NCI-H187 (cell line): ENCODE measurements at regions not wholly inside any gene's neighbourhood (a gene's known extent, or its start where the extent isn't known, plus 50 kb on each side); places are given as distances from the start of the nearest gene placed in this dataset.

Experiments
- DNase-seq, 2 experiments: peaks; one replicate each; lab custom pipeline; 2025; lab: John Stamatoyannopoulos, UW

- no peak for DNase-seq
These were observed 85.2 kb downstream of the NR2F2 start for GRCh38 chr15:96415513-96416217.

GRCh38 chr15:96416218-96416933 lies 85.9 kb downstream of the NR2F2 start:
- DNase-seq, result no peak

- DNase-seq, result no peak
These were observed 86.6 kb downstream of the NR2F2 start for GRCh38 chr15:96416934-96417759.

GRCh38 chr15:96417760-96418130 lies 87.2 kb downstream of the NR2F2 start:
- no peak for DNase-seq

GRCh38 chr15:96418146-96418545 lies 87.6 kb downstream of the NR2F2 start:
- no peak for DNase-seq

- no peak for DNase-seq
These were observed 90.7 kb downstream of the NR2F2 start for GRCh38 chr15:96421178-96421601.

GRCh38 chr15:96422125-96422524 lies 91.6 kb downstream of the NR2F2 start:
- no peak for DNase-seq

- DNase-seq, result no peak
These were observed 94.2 kb downstream of the NR2F2 start for GRCh38 chr15:96424674-96425073.

GRCh38 chr15:96428742-96429141 lies 98.2 kb downstream of the NR2F2 start:
- DNase-seq, result no peak

GRCh38 chr15:96431786-96432185 lies 101.3 kb downstream of the NR2F2 start:
- DNase-seq, result no peak

- no peak for DNase-seq
These were observed 104.5 kb downstream of the NR2F2 start for GRCh38 chr15:96435022-96435421.

- no peak for DNase-seq
These were observed 105.3 kb downstream of the NR2F2 start for GRCh38 chr15:96435841-96436240.

GRCh38 chr15:96440978-96441377 lies 110.5 kb downstream of the NR2F2 start:
- DNase-seq, result no peak

- no peak for DNase-seq
These were observed 111.6 kb downstream of the NR2F2 start for GRCh38 chr15:96442076-96442475.

GRCh38 chr15:96444865-96445264 lies 114.4 kb downstream of the NR2F2 start:
- no peak for DNase-seq

- DNase-seq, result no peak
These were observed 118.4 kb downstream of the NR2F2 start for GRCh38 chr15:96448923-96449322.

GRCh38 chr15:96457841-96458240 lies 127.3 kb downstream of the NR2F2 start:
- DNase-seq, result no peak

GRCh38 chr15:96460106-96460505 lies 129.6 kb downstream of the NR2F2 start:
- DNase-seq, result no peak

GRCh38 chr15:96462768-96463750 lies 132.6 kb downstream of the NR2F2 start:
- no peak for DNase-seq

GRCh38 chr15:96466389-96466947 lies 136.0 kb downstream of the NR2F2 start:
- no peak for DNase-seq

GRCh38 chr15:96468036-96468435 lies 137.5 kb downstream of the NR2F2 start:
- DNase-seq, result no peak
